RPMI8226 (cell line): ENCODE measurements at regions not wholly inside any gene's neighbourhood (a gene's known extent, or its start where the extent isn't known, plus 50 kb on each side); places are given as distances from the start of the nearest gene placed in this dataset.

Source experiments
- DNase-seq: peaks from one replicate; pipeline ENCODE4 v3.0.0-alpha.2; 2015

- no peak for DNase-seq
Measured at GRCh38 chr6:87798393-87799278, 96.6 kb upstream of the AKIRIN2 start.

GRCh38 chr6:87794922-87795885 lies 93.2 kb upstream of the AKIRIN2 start:
- DNase-seq = no peak

- no peak for DNase-seq
Measured at GRCh38 chr6:87793315-87793714, 91.3 kb upstream of the AKIRIN2 start.

GRCh38 chr6:87791982-87792381 lies 89.9 kb upstream of the AKIRIN2 start:
- DNase-seq = no peak

GRCh38 chr6:87791485-87791884 lies 89.5 kb upstream of the AKIRIN2 start:
- no peak for DNase-seq

- DNase-seq = no peak
Measured at GRCh38 chr6:87791029-87791428, 89.0 kb upstream of the AKIRIN2 start.

- DNase-seq = no peak
Measured at GRCh38 chr6:87789900-87790290, 87.9 kb upstream of the AKIRIN2 start.

- DNase-seq = no peak
Measured at GRCh38 chr6:87789198-87789899, 87.3 kb upstream of the AKIRIN2 start.

GRCh38 chr6:87788141-87788540 lies 86.1 kb upstream of the AKIRIN2 start:
- no peak for DNase-seq

GRCh38 chr6:87785229-87785862 lies 83.3 kb upstream of the AKIRIN2 start:
- DNase-seq = no peak

GRCh38 chr6:87784690-87785089 lies 82.7 kb upstream of the AKIRIN2 start:
- no peak for DNase-seq

- DNase-seq = no peak
Measured at GRCh38 chr6:87784051-87784450, 82.0 kb upstream of the AKIRIN2 start.

- no peak for DNase-seq
Measured at GRCh38 chr6:87779542-87779941, 77.5 kb upstream of the AKIRIN2 start.

- no peak for DNase-seq
Measured at GRCh38 chr6:87772597-87773530, 70.8 kb upstream of the AKIRIN2 start.

GRCh38 chr6:87767478-87767877 lies 65.4 kb upstream of the AKIRIN2 start:
- no peak for DNase-seq

GRCh38 chr6:87766211-87766610 lies 64.2 kb upstream of the AKIRIN2 start:
- DNase-seq = no peak

GRCh38 chr6:87763901-87764300 lies 61.9 kb upstream of the AKIRIN2 start:
- DNase-seq = no peak

GRCh38 chr6:87763276-87763675 lies 61.2 kb upstream of the AKIRIN2 start:
- no peak for DNase-seq

GRCh38 chr6:87762116-87762515 lies 60.1 kb upstream of the AKIRIN2 start:
- DNase-seq = no peak

- no peak for DNase-seq
Measured at GRCh38 chr6:87757792-87758191, 55.8 kb upstream of the AKIRIN2 start.

GRCh38 chr6:87756858-87757257 lies 54.8 kb upstream of the AKIRIN2 start:
- DNase-seq = peak; percentile 78
